GM18505 (cell line): ENCODE measurements at regions not wholly inside any gene's neighbourhood (a gene's known extent, or its start where the extent isn't known, plus 50 kb on each side); places are given as distances from the start of the nearest gene placed in this dataset.

Experiments
- ATAC-seq: cut with Tn5 transposase; IDR thresholded peaks from one replicate; pipeline ENCODE4 v1.9.1; 2021; ENCODE audit not compliant: unreplicated experiment
- POLR2A ChIP-seq: IDR thresholded peaks from 4 replicates; pipeline ENCODE4 v1.6.1; 2011; ENCODE audit warnings: borderline replicate concordance; ENCODE audit not compliant: insufficient read depth, insufficient read length; ENCODE audit errors: extremely low read depth

DNA sequence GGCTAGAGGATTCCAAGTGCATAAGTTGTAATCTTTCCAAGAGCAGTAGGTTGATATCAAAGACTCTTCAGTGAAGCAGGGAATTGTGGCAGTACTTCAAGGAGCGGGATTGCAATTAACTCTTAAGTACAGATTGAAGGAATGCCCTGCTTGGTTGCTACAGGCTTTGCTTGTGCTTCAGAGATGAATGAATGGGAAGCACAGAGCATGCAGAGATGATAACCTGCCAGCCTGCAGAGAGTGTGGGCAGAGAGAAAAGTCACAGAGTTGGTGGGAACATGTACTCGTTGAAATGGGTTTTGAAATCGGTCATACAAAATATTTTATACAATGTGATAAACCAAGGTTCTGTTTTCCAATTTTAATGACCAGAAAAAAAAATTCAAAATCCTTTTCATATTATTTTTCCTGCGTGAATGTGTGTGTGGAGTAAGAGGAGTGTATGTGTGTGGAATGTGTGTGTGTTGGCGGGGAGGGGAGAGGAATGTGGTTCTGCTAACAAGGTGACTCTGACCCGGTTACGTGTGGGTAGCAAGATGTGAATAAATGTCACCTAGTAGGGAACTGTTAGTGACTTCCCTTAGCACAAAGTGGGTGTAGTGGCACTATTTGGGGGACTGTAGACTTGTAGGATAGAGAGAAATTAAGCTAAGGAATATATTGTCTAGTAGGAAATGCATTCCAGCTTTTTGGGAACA, 697.8 kb downstream of the GATA3 start:
- TF ChIP-seq POLR2A, result no peak

GRCh38 chr10:8758029-8758428, 703.5 kb downstream of the GATA3 start:
- no peak for ATAC-seq
- no peak for TF ChIP-seq POLR2A

More for the DNA sequence above, 697.8 kb downstream of the GATA3 start:
- ATAC-seq, result no peak

DNA sequence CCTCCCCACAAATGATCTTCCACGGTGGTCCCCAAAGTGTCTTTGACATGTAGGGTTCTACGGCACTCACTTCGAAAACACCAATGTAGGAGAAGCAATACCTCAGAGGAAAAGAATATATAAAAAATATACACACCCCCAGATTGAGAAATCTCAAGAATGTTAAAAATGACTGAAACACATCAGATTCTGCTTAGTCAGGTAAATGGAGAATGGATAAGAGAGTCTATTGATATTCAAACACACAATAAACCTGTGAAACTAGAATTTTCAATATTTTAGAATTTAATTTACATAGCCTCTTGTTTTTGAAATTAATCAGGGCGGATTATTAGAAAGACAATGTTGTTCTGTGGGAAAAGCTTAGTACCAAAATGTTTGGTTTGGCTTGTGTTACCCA, 712.4 kb downstream of the GATA3 start:
- no peak for ATAC-seq
- no peak for TF ChIP-seq POLR2A

GRCh38 chr10:8767591-8767990, 713.1 kb downstream of the GATA3 start:
- TF ChIP-seq POLR2A, result no peak
- no peak for ATAC-seq

- ATAC-seq, result no peak
- no peak for TF ChIP-seq POLR2A
These were observed 713.9 kb downstream of the GATA3 start for GRCh38 chr10:8768341-8768740.

- TF ChIP-seq POLR2A, result no peak
- no peak for ATAC-seq
These were observed 714.4 kb downstream of the GATA3 start for GRCh38 chr10:8768852-8769251.

- no peak for TF ChIP-seq POLR2A
- ATAC-seq, result no peak
These were observed 722.6 kb downstream of the GATA3 start for GRCh38 chr10:8776926-8777622.

- no peak for TF ChIP-seq POLR2A
- ATAC-seq, result no peak
These were observed 724.2 kb downstream of the GATA3 start for GRCh38 chr10:8778713-8779112.

GRCh38 chr10:8787649-8788048, 733.2 kb downstream of the GATA3 start:
- ATAC-seq, result no peak
- TF ChIP-seq POLR2A, result no peak

GRCh38 chr10:8790390-8790789, 735.9 kb downstream of the GATA3 start:
- ATAC-seq, result no peak

DNA sequence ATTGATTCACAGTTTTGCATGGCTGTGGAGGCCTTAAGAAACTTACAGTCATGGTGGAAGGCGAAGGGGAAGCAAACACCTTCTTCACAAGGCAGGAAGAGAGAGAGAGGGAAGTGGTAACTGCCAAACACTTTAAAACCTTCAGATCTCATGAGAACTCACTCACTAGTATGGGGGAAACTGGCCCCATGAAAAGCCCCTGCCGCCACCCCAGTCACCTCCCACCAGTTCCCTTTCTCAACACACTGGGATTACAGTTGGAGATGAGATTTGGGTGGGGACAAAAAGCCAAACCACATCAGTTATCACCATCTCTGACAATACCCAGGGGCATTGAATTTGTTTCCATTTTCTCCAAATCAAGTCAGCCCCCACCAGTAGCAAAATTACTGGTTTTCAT, 740.4 kb downstream of the GATA3 start:
- TF ChIP-seq POLR2A, result no peak
- ATAC-seq, result no peak

More at GRCh38 chr10:8790390-8790789, 735.9 kb downstream of the GATA3 start:
- no peak for TF ChIP-seq POLR2A

DNA sequence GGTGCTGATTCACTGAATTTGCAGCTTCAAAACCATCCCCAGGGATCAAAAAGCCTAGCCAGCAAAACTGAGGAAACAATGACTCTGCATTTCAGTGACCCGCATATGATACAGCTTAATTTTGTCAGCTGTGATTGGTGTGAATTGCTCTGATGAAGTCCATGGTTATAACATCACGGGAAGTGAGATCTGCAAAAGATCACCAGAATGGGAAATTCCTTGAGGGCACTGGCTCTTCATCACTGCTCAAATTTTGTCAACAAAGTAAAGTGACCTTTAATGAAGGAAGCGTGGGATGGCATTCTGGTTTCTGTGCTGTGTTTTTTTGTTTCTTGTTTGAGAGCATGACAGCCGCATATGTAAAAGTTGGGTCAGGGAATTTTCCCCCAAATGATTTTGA, 745.9 kb downstream of the GATA3 start:
- TF ChIP-seq POLR2A, result no peak
- no peak for ATAC-seq

DNA sequence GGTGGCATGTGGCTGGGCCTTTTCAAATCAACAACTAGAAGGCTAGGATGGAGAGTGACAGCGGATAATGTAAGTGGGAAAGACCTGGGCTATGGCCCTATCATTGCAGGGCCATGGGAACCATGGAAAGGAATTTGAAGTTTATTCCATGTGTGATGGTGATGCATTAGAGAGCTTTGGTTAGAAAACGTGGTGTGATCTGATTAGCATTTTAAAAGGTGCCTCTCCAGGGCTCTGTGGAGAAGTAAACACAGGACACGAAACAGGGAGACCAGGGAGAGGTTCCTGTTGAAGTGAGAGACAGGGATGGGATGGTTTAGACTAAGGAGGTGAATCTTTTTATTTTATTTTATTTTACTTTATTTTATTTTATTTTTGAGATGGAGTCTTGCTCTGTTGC, 749.5 kb downstream of the GATA3 start:
- ATAC-seq, result no peak
- no peak for TF ChIP-seq POLR2A

DNA sequence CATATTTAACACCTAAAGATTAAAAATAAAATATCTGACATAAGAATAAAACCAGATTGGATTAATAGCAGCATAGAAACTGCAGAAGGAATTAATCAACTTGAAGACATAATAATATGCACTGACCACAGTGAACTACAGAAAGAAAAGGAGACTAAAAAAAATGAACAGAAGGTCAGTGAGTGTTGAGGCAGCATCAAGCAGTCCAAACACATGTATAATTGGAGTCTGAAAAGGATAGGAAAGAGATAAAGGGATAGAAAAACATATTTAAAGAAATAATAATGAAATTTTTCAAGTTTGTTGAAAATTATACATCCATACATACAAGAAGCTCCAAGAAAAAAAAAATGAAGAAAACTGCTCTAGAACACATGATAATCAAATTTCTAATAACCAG, 756.2 kb downstream of the GATA3 start:
- no peak for TF ChIP-seq POLR2A
- no peak for ATAC-seq
